ENCODE measurements at regions not wholly inside any gene's neighbourhood (a gene's known extent, or its start where the extent isn't known, plus 50 kb on each side); places are given as distances from the start of the nearest gene placed in this dataset.

GRCh38 chr20:59515906-59516209 is 88.5 kb upstream of the PHACTR3 start:
- Histone ChIP-seq H3K27ac (no peak overlapping the region), H3K36me3 (no peaks in the 10 kb centered on the region), H3K4me1 (no peaks in the 10 kb centered on the region), H3K9me3 (no peaks in the 10 kb centered on the region), H3K4me3 (replicated peaks in 1 of 3) (no peak overlapping the region), H3K27me3 (no peaks in the 10 kb centered on the region)
- TF ChIP-seq CTCF (IDR thresholded peaks at IDR 0.05) = peak in 1 of 6 experiments; percentile 7
- TF ChIP-seq POLR2A (IDR thresholded peaks at IDR 0.05) = no peak
- DNase-seq = no peak
- intact Hi-C loops (cut with DNase I) = no loop called here
- 74 to 83% methylated on average over 3 of the region's 3 CpGs for WGBS, 2 donors

GRCh38 chr20:59518881-59519706 is 85.2 kb upstream of the PHACTR3 start:
- 58 to 64% methylated on average over 3 of the region's 3 CpGs for WGBS, 2 donors
- no peak for TF ChIP-seq POLR2A (IDR thresholded peaks at IDR 0.05)
- peak; percentile 50 to 94 (median 76) for TF ChIP-seq CTCF (IDR thresholded peaks at IDR 0.05)
- no peaks in the 10 kb centered on the region for H3K27me3 ChIP-seq
- no peaks in the 10 kb centered on the region for H3K9me3 ChIP-seq
- H3K4me3 ChIP-seq (replicated peaks in 1 of 3) = no peak overlapping the region
- intact Hi-C loops (cut with DNase I) = no loop called here
- no peak overlapping the region for H3K27ac ChIP-seq
- H3K4me1 ChIP-seq = no peaks in the 10 kb centered on the region
- DNase-seq = peak; percentile 22 to 31
- H3K36me3 ChIP-seq = no peaks in the 10 kb centered on the region

GRCh38 chr20:59519707-59520014 is 84.7 kb upstream of the PHACTR3 start:
- Histone ChIP-seq H3K4me1 (no peaks in the 10 kb centered on the region), H3K36me3 (no peaks in the 10 kb centered on the region), H3K9me3 (no peaks in the 10 kb centered on the region), H3K27ac (no peak overlapping the region), H3K27me3 (no peaks in the 10 kb centered on the region), H3K4me3 (replicated peaks in 1 of 3) (no peak overlapping the region)
- DNase-seq = no peak
- WGBS, 2 donors = 0% methylated on average over 1 of the region's 1 CpG
- TF ChIP-seq CTCF (IDR thresholded peaks at IDR 0.05) (no peak), POLR2A (IDR thresholded peaks at IDR 0.05) (no peak)
- intact Hi-C loops (cut with DNase I) = no loop called here

- Histone ChIP-seq H3K27ac (no peak overlapping the region), H3K27me3 (no peaks in the 10 kb centered on the region), H3K36me3 (no peaks in the 10 kb centered on the region), H3K4me3 (replicated peaks in 1 of 3) (no peak overlapping the region), H3K4me1 (no peaks in the 10 kb centered on the region), H3K9me3 (no peaks in the 10 kb centered on the region)
- no peak for TF ChIP-seq POLR2A (IDR thresholded peaks at IDR 0.05)
- no peak for TF ChIP-seq CTCF (IDR thresholded peaks at IDR 0.05)
- intact Hi-C loops (cut with DNase I) = no loop called here
- WGBS, 2 donors = 77 to 90% methylated on average over 2 of the region's 2 CpGs
- DNase-seq = no peak
These were observed 83.5 kb upstream of the PHACTR3 start for GRCh38 chr20:59520814-59521213.

- 5 to 19% methylated on average over 25 to 31 of the region's 31 CpGs for WGBS, 2 donors
- peak; percentile 47 to 65 for DNase-seq
- no peak for TF ChIP-seq POLR2A (IDR thresholded peaks at IDR 0.05)
- peak; percentile 57 to 93 (median 71) for TF ChIP-seq CTCF (IDR thresholded peaks at IDR 0.05)
- Histone ChIP-seq H3K36me3 (no peaks in the 10 kb centered on the region), H3K9me3 (no peaks in the 10 kb centered on the region), H3K27me3 (no peaks in the 10 kb centered on the region), H3K4me3 (replicated peaks in 1 of 3) (no peak overlapping the region), H3K4me1 (no peaks in the 10 kb centered on the region), H3K27ac (no peak overlapping the region)
- intact Hi-C loops (cut with DNase I) = no loop called here
These were observed 78.7 kb upstream of the PHACTR3 start for GRCh38 chr20:59525500-59526241.

Data from thyroid gland (tissue), 4 donors.